Stimulated activated CD4-positive, alpha-beta T cell treated with anti-CD3 and anti-CD28 coated beads, Interleukin-12 subunit alpha, Interleukin-12 subunit beta, amount 100 ng/mL, for 4 hours (primary cell): ENCODE measurements at regions not wholly inside any gene's neighbourhood (a gene's known extent, or its start where the extent isn't known, plus 50 kb on each side); places are given as distances from the start of the nearest gene placed in this dataset.
"Not testable (repeated sequence)": the region's sequence is repeated elsewhere in the genome, so short reads cannot be mapped to it uniquely, and the experiment has no call there.

ENCODE experiments used
- DNase-seq: peaks from one replicate; pipeline ENCODE4 v3.0.0-alpha.2; 2020

- no peak for DNase-seq
Measured at GRCh38 chr1:14320518-14320917, 278.0 kb upstream of the KAZN start.

- DNase-seq: no peak
Measured at GRCh38 chr1:14320986-14321385, 277.5 kb upstream of the KAZN start.

GRCh38 chr1:14321422-14321821 is 277.1 kb upstream of the KAZN start:
- DNase-seq: no peak

GRCh38 chr1:14323568-14324247 is 274.8 kb upstream of the KAZN start:
- DNase-seq: no peak

GRCh38 chr1:14324248-14324630 is 274.2 kb upstream of the KAZN start:
- DNase-seq: no peak

GRCh38 chr1:14326857-14327256 is 271.6 kb upstream of the KAZN start:
- DNase-seq: no peak

GRCh38 chr1:14328685-14329084 is 269.8 kb upstream of the KAZN start:
- DNase-seq: no peak

- DNase-seq: no peak
Measured at GRCh38 chr1:14332158-14332557, 266.3 kb upstream of the KAZN start.

- peak; percentile 3 for DNase-seq
Measured at GRCh38 chr1:14334336-14335176, 263.9 kb upstream of the KAZN start.

GRCh38 chr1:14338509-14338908 is 260.0 kb upstream of the KAZN start:
- no peak for DNase-seq

- no peak for DNase-seq
Measured at GRCh38 chr1:14339288-14339687, 259.2 kb upstream of the KAZN start.

GRCh38 chr1:14340002-14340785 is 258.3 kb upstream of the KAZN start:
- no peak for DNase-seq

GRCh38 chr1:14341147-14341546 is 257.3 kb upstream of the KAZN start:
- DNase-seq: no peak

GRCh38 chr1:14345946-14346550 is 252.4 kb upstream of the KAZN start:
- no peak for DNase-seq

GRCh38 chr1:14347186-14347585 is 251.3 kb upstream of the KAZN start:
- no peak for DNase-seq

- DNase-seq: no peak
Measured at GRCh38 chr1:14347776-14348175, 250.7 kb upstream of the KAZN start.

- DNase-seq: no peak
Measured at GRCh38 chr1:14350197-14350596, 248.3 kb upstream of the KAZN start.

- DNase-seq: no peak
Measured at GRCh38 chr1:14352897-14353296, 245.6 kb upstream of the KAZN start.

- DNase-seq: not testable (repeated sequence)
Measured at GRCh38 chr1:14361005-14361404, 237.5 kb upstream of the KAZN start.

- no peak for DNase-seq
Measured at GRCh38 chr1:14362331-14362730, 236.2 kb upstream of the KAZN start.

- DNase-seq: no peak
Measured at GRCh38 chr1:14363036-14363590, 235.4 kb upstream of the KAZN start.

- no peak for DNase-seq
Measured at GRCh38 chr1:14363707-14364413, 234.6 kb upstream of the KAZN start.
